Mononuclear cell (primary cell): ENCODE measurements at regions not wholly inside any gene's neighbourhood (a gene's known extent, or its start where the extent isn't known, plus 50 kb on each side); places are given as distances from the start of the nearest gene placed in this dataset.

Source experiments
- H3K27me3 ChIP-seq: 2 replicates; pipeline ENCODE4 v1.6.0; 2011; ENCODE audit warnings: low read length, control low read depth; ENCODE audit not compliant: insufficient read depth
- H3K4me1 ChIP-seq: 2 replicates; pipeline ENCODE4 v1.5.1; 2011; ENCODE audit warnings: mild to moderate bottlenecking, low read length, control low read depth; ENCODE audit not compliant: insufficient read depth
- H3K4me3 ChIP-seq: 2 replicates; pipeline ENCODE4 v1.5.1; 2011; ENCODE audit warnings: mild to moderate bottlenecking, low read length, moderate library complexity
- H3K9me3 ChIP-seq: 2 replicates; pipeline ENCODE4 v1.5.1; 2011; ENCODE audit warnings: low read depth, mild to moderate bottlenecking, control low read depth, low read length

GRCh38 chr9:80945436-80945835, 743.9 kb downstream of the TLE1 start:
- Histone ChIP-seq H3K4me1 (no peaks in the 10 kb centered on the region), H3K27me3 (no peaks in the 10 kb centered on the region), H3K9me3 (no peaks in the 10 kb centered on the region), H3K4me3 (no peak overlapping the region)

DNA sequence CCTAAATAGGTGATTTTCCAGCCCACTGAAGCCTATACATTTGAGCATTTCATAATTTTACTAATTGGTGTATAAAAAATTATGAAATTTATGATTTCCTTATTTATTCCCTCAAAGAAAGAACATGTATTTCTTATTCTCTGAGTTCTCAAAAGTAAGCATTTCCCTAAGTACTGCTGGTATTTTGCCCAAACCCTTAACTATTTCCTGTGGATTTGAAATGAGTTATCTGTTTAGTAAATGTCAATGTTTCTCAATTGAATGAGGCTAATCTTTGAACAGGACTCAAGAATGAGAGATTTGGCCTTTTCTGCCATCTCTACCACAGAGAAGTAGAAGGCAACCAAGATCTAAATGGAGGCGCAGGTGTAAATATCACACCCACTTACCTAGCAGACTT, 751.7 kb downstream of the TLE1 start:
- H3K27me3 ChIP-seq, result no peaks in the 10 kb centered on the region
- no peaks in the 10 kb centered on the region for H3K4me1 ChIP-seq
- no peak overlapping the region for H3K4me3 ChIP-seq
- no peaks in the 10 kb centered on the region for H3K9me3 ChIP-seq

- no peaks in the 10 kb centered on the region for H3K4me1 ChIP-seq
- H3K4me3 ChIP-seq, result no peak overlapping the region
- no peaks in the 10 kb centered on the region for H3K27me3 ChIP-seq
- H3K9me3 ChIP-seq, result no peaks in the 10 kb centered on the region
These were observed 755.3 kb downstream of the TLE1 start for GRCh38 chr9:80934095-80934494.

DNA sequence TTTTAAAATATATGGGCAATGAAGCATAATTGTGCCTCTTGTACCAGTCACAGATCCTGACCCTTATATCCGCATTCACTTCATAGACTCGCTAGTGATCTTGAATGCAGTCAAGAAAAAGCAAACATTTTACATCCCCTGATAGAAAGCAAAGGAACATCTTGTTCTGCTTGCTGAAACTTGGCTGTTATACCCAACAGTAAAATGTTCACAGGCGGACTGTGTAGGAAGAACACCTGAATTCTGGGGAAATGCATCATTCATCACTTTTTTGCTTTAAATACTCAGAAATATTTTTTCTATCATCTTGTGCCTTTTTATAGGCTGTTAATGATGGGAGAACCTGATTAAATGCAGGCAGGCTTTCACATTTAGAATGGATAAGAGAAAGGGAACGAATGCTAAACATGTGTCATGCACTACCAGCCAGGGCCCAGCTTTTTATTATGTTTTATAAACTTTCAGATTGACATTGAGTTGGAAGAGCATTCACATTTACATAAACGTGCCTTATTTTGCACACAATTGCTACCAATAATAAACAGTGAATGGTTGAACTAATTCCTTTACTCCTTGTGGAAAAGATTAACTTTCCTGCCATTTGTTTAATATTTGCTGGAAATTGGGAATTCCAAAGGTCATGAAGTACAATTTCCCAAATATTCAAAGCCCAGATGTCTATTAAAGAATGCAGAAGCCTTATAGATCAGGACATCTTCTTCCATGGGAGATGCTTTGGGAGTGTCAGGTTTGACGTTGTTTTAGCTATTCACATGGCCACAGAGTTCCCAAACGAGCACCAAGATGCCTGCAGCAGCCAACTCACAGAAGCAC, 756.2 kb downstream of the TLE1 start:
- Histone ChIP-seq H3K27me3 (no peaks in the 10 kb centered on the region), H3K4me3 (no peak overlapping the region), H3K9me3 (no peaks in the 10 kb centered on the region), H3K4me1 (no peaks in the 10 kb centered on the region)

GRCh38 chr9:80932181-80932580, 757.2 kb downstream of the TLE1 start:
- no peaks in the 10 kb centered on the region for H3K9me3 ChIP-seq
- no peaks in the 10 kb centered on the region for H3K4me1 ChIP-seq
- no peak overlapping the region for H3K4me3 ChIP-seq
- no peaks in the 10 kb centered on the region for H3K27me3 ChIP-seq

- Histone ChIP-seq H3K4me1 (no peaks in the 10 kb centered on the region), H3K4me3 (no peak overlapping the region), H3K27me3 (no peaks in the 10 kb centered on the region), H3K9me3 (no peaks in the 10 kb centered on the region)
These were observed 758.2 kb downstream of the TLE1 start for GRCh38 chr9:80931163-80931562.

DNA sequence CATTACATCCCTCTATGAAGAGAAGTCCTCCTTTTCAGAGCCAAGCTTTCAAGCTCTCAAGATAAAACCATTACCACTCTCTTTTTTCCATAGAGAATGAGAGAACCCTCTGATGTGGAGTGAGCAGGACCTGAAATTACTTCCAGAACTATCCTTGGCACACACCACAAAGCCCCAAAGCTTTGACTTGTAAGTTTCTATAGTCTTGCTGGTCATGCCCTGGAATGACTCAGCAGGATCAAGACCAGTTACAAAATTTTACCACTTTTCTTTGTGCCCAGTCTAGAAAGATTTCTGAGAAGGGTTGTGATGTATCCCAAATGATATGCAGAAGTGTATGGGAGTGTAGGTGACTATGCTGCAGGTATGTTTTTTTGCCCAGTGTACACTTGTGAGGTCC, 760.6 kb downstream of the TLE1 start:
- Histone ChIP-seq H3K27me3 (no peaks in the 10 kb centered on the region), H3K4me3 (no peak overlapping the region), H3K9me3 (no peaks in the 10 kb centered on the region), H3K4me1 (no peaks in the 10 kb centered on the region)

GRCh38 chr9:80926611-80927010, 762.7 kb downstream of the TLE1 start:
- no peaks in the 10 kb centered on the region for H3K9me3 ChIP-seq
- no peaks in the 10 kb centered on the region for H3K4me1 ChIP-seq
- no peak overlapping the region for H3K4me3 ChIP-seq
- no peaks in the 10 kb centered on the region for H3K27me3 ChIP-seq

DNA sequence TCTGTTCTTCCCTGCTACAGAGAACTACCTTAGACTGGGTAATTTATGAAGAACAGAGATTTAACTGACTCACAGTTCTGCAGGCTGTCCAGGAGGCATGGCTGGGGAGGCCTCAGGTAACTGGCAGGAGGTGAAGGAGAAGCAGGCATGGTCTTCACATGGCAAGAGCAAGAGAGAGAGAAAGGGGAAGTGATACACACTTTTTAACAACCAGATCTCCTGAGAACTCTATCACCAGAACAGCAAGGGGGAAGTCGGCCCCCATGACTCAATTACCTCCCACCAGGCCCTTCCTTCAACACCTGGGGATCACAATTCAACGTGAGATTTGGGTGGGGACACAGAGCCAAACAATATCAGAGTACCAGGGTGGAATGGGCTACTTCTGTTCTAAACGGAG, 766.8 kb downstream of the TLE1 start:
- H3K4me1 ChIP-seq, result no peaks in the 10 kb centered on the region
- H3K27me3 ChIP-seq, result no peaks in the 10 kb centered on the region
- H3K4me3 ChIP-seq, result no peak overlapping the region
- H3K9me3 ChIP-seq, result no peaks in the 10 kb centered on the region

GRCh38 chr9:80906728-80907127, 782.6 kb downstream of the TLE1 start:
- no peaks in the 10 kb centered on the region for H3K9me3 ChIP-seq
- no peaks in the 10 kb centered on the region for H3K27me3 ChIP-seq
- H3K4me3 ChIP-seq, result no peak overlapping the region
- H3K4me1 ChIP-seq, result no peaks in the 10 kb centered on the region

DNA sequence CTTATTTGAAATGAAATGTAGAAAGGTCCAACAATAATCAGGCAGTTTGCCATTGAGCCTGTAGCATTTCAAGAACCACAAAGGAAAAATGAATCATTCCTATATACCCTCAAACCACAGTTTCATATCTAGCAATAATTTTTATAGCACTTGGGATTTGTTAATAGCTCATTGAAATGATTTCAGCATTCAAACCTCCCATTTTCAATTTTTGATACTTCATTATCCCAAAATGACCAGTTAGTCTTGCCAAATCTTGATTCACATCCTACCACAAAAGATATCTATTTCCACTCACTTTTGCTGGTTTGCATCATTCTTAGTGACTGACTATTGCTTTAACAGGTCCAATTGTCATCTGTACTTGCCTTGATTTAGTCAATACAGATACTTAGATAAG, 790.1 kb downstream of the TLE1 start:
- Histone ChIP-seq H3K27me3 (no peaks in the 10 kb centered on the region), H3K9me3 (peaks cover 14% of the 10 kb centered on the region), H3K4me1 (no peaks in the 10 kb centered on the region), H3K4me3 (no peak overlapping the region)

DNA sequence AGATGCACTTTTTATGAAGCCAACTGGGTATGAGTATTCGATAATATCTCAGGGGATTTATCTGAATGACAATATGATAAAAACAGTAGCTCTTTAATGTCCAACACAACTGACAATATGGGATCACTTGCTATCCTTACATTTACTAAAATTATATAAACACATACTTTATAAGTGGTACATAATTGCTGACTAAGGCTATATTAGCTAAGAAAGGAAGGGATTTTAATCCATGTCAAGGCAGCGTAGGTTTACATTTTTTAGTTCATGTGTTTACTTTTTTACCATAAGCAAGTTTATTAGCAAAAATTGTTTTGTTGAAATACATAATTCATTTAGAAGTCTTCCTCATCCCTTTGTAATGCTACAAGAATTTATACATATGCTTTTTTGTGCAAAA, 796.2 kb downstream of the TLE1 start:
- Histone ChIP-seq H3K27me3 (no peaks in the 10 kb centered on the region), H3K9me3 (peaks cover 14% of the 10 kb centered on the region), H3K4me3 (no peak overlapping the region), H3K4me1 (no peaks in the 10 kb centered on the region)

DNA sequence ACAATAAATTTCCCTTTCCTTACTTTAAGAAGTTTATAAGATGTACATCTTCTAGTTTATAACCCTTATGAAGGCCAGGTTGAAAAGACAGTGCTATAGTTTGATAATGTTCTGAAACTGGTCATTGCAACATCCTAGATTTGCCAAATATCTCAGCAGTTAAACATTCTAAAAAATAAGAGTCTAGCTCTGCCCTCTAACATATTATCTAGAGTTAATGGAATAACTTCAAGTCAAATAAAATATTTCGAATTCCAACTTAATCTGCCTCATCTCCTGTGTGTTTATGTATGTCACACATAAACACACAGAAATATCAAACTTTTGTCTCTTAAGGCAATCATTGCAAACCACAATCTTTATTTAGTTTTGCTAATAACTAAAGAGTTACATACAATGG, 796.6 kb downstream of the TLE1 start:
- Histone ChIP-seq H3K4me1 (no peaks in the 10 kb centered on the region), H3K27me3 (no peaks in the 10 kb centered on the region), H3K4me3 (no peak overlapping the region), H3K9me3 (peaks cover 14% of the 10 kb centered on the region)

DNA sequence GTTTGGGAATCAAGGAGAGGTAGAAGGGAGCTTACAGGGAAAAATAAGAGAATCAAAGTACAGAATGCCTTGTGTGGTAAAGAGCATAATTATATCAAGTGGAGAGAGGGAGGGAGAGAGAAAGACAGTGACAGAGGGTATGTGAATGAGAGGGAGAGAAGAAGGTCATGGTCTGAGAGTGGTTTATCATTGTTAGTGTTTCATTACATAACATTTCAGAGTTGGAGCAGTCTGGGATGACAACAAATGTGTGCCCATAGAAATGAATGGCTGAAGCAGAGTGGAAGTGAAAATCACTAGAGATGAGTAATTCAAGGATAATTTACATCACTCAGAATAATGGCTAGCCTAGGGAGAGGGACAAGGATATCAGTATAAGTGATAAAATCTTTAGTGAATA, 799.2 kb downstream of the TLE1 start:
- H3K4me3 ChIP-seq, result no peak overlapping the region
- no peaks in the 10 kb centered on the region for H3K4me1 ChIP-seq
- H3K27me3 ChIP-seq, result no peaks in the 10 kb centered on the region
- H3K9me3 ChIP-seq, result peaks cover 3% of the 10 kb centered on the region

GRCh38 chr9:80885894-80886293, 803.5 kb downstream of the TLE1 start:
- Histone ChIP-seq H3K9me3 (no peaks in the 10 kb centered on the region), H3K4me1 (no peaks in the 10 kb centered on the region), H3K4me3 (no peak overlapping the region), H3K27me3 (no peaks in the 10 kb centered on the region)

DNA sequence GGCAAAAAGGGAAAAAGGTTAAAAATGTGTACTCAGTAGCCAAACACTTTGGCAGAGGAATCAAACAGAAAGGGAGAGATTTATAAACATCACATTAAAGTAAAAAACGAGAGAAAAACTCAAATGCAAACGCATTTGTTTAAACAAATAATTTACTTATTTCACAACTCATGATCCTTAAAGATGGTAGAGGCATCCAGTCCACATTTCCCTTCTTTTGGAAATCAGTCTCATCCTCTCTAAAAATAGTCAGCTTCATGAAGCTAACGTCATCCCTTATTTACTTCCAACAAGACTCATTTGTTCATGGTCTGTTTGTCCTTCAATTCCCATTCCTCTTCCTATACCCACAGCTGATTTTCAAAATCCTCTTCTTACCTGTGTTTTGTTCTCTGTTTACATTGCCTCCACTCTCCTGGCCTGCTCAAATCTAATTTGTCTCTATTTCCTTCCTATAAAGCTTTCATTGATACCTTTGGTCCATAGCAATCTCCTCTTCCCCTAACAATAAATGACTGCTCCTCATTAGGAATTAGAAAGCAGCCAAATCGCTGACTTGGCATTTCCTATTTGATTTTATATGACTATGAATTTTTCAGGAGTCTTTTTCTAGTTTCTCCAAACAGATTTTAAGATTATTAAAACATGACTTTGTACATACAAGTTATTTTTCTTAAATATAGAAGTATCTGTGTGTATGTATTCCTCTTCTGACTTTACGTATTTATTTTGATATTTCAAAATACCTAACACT, 805.3 kb downstream of the TLE1 start:
- Histone ChIP-seq H3K4me1 (no peaks in the 10 kb centered on the region), H3K27me3 (no peaks in the 10 kb centered on the region), H3K4me3 (no peak overlapping the region), H3K9me3 (no peaks in the 10 kb centered on the region)
